Germinal center (tissue), 1 donor: ENCODE measurements at regions not wholly inside any gene's neighbourhood (a gene's known extent, or its start where the extent isn't known, plus 50 kb on each side); places are given as distances from the start of the nearest gene placed in this dataset.
"Not testable (repeated sequence)": the region's sequence is repeated elsewhere in the genome, so short reads cannot be mapped to it uniquely, and the experiment has no call there.

Experiments
- DNase-seq: peaks from one replicate; pipeline ENCODE4 v3.0.0; 2012; ENCODE audit warnings: mixed read lengths, low spot score

DNA sequence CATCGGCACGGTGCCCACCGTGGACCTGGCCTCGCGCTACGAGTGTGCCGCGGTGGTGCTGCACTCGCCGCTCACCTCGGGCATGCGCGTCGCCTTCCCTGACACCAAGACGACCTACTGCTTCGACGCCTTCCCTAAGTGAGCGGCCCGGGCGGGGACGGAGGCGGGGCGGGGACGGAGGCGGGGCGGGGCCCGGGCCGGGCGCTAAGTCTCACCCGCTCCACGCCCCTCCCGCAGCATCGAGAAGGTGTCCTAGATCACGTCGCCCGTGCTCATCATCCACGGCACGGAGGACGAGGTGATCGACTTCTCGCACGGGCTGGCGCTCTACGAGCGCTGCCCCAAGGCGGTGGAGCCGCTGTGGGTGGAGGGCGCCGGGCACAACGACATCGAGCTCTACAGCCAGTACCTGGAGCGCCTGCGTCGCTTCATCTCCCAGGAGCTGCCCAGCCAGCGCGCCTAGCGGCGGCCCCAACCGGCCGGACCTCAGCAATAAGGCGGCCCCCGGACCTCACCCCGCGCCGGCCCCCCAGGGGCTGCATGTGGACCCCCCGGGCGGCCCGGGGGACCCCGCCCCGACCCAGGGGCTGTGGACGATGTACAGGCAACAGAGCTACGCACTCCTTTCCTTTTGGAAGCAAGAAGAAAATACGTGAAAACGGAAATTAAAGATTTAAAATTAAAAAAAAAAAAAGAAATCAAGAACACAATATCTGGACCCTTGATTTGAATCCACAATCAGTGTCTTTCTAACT, 198.8 kb downstream of the USP22 start:
- not testable (repeated sequence) for DNase-seq

GRCh38 chr17:20848869-20849443, 193.9 kb downstream of the USP22 start:
- not testable (repeated sequence) for DNase-seq

DNA sequence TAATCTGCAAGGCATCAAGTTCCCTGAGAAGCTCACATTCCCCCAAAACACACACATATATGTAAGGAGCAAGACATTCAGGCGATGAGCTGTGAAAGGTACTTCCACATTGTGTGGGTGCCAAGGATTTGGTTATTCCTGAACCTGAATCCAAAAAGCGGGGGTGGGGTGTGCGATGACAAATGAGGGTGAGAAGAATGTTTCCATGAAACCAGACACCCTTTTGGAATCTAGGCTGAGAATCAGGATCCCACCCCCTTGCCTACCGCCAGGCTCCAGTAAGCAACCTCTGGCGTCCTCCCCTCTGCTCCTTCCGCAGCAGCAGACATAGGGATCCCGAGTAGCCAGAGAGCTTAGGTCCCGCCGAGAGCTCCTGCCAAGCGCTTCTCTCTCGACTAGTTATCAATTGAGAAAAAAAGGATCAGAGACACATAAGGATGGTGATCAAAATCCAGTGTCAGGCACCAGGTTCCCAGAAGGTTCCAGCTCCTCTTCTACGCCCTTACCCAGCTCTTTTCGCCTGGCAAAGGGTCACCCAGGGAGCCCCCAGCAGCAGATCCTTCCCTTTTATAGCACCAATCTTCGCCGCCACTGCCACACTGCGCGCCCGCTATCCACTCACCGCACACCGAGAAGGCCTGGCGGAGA, 191.1 kb downstream of the USP22 start:
- not testable (repeated sequence) for DNase-seq

- DNase-seq = no peak
These were observed 190.4 kb downstream of the USP22 start for GRCh38 chr17:20852239-20852989.

DNA sequence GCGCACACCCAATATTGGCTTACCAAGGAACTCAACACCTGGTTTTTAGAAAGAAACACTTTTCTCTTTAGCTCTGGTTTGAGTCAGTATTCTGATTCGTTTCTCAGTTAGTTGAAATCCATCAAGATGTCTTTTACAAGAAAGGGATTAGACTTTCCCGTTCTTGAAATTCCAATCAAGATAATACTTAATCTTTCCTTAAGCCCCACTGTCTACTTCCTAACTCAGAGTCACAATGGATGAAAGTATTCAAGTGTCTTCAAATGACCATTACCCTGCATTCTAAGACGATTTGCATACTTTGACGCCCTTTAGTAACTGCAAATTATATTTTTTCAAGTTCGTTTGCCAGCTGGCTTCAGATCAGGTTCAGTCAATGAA, 189.8 kb downstream of the USP22 start:
- DNase-seq = no peak

DNA sequence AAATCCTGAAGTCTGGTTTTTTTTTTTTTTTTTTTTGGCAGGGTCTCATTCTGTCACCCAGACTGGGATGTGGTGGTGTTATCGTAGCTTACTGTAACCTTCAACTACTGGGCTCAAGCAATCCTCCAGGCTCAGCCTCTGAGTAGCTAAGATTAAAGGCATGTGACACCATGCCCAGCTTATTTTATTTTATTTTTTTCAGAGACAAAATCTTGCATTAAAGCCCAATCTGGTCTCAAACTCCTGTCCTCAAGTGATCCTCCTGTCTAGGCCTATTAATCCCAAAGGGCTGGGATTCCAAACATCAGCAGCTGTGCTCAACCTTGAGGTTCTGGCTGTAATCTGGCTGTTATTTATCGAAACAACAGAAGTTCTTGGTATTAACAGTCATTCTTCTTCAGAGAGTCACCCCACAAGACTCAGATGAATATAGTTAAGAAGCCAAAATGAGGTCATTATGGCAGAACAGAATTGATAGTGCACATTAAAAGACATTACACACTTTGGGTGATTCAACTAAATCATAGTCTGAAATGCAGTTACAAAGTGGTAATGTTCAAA, 186.8 kb downstream of the USP22 start:
- not testable (repeated sequence) for DNase-seq

- DNase-seq = not testable (repeated sequence)
These were observed 176.2 kb downstream of the USP22 start for GRCh38 chr17:20866444-20867209.

- not testable (repeated sequence) for DNase-seq
These were observed 175.3 kb downstream of the USP22 start for GRCh38 chr17:20867436-20867937.

DNA sequence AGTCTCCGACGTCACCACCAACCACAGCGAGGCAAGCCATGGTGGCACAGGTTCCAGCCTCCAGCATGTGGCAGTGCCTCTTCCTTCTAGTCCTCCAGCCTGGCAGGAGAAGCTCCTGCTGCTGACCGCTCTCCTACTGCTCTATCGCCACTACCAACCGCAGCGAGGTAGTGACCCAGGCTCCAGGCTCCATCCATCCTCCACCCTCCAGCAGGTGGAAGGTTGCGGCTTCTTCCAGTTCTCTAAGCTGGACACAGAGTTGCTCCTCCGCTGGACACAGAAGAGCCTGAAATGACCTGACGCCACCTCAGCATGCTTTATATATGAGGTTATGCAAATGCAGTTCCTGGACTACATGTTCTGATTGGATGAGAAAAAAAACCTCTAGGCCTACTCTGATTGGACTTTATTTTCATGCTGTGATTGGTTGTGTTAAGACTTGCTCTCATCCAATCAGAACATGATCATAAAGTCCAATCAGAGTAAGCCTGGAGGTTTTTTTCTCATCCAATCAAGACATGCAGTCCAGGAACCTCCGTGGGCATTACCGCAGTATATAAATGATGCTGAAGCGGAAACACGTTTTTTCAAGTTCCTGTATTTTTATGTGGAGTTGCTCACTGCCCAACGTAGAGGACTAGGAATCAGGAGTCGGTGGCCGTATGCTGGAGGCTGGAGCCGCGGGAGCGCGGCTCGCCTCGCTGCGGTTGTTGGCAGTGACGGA, 174.7 kb downstream of the USP22 start:
- DNase-seq = not testable (repeated sequence)

DNA sequence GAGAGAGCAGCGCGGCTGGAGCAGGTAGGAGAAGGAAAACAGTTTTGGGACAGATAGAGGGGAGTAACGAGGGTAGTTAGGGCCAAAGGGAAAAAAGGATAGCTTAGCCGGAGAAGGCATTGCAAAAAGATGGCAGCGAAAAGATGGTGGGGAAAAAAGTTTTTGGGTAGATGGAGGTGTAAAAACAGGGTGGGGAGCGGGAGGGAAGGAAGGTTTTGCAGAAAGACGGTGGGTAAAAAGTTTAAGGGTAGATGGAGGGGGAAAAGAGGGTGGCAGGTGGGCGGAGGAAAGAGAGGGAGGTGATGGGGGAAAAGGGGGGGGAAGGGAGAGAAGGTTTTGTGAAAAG, 174.2 kb downstream of the USP22 start:
- DNase-seq = not testable (repeated sequence)

DNA sequence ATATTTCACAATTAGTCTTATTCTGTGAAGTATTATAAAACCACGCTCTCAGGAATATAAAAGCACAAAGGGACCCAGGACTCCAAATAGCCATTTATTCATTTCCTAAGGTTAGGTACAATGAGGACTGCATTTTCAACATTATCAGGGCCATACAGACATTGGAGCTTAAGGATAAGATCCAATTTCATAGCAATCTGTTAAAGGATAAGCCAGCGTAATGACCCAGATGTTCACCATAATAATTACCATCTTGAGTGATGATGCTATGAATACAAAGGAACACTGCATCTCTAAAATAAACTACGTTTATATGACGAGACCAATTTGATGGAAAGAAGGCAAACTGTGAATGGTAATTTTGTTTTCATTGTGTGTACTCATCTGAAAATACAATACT, 169.6 kb downstream of the USP22 start:
- not testable (repeated sequence) for DNase-seq

GRCh38 chr17:20873688-20874328, 169.0 kb downstream of the USP22 start:
- not testable (repeated sequence) for DNase-seq

GRCh38 chr17:20877384-20877783, 165.4 kb downstream of the USP22 start:
- not testable (repeated sequence) for DNase-seq

DNA sequence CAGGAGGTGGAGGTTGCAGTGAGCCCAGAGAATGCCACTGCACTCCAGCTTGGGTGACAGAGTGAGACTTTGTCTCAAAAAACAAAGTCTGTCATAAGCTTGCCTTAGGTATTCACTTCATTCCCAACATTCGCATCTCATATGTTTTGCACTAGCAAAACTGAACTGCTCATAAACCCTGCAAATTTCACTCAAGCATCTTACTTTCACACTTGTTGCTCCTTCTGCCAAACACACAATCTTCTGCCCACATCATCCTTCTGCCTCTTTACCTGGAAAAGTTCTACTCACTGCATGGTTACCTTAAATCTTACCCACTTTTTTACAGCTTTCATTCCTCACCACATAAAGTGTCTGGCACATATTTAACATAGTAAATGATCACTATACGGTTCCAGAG, 152.5 kb downstream of the USP22 start:
- no peak for DNase-seq

DNA sequence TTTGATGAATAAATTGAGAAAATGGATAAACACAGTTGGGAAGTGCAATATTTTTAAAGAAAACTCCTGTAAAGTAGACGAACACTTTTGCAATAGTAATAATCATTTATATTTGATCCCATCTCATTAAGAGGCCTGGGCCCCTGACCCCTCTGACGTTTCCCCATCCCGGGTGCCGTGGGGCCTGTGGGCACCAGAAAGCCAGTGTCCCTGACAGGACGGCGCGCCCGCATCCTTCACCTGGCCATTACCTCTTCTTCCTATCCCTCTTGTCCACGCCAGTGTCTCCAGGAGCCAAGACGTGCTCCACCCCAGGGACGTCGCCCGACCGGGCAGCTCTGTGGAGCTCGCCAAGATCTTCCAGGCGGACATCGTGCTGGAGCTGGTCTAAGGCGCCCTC, 147.4 kb downstream of the USP22 start:
- not testable (repeated sequence) for DNase-seq

GRCh38 chr17:20896153-20896649, 146.6 kb downstream of the USP22 start:
- no peak for DNase-seq

GRCh38 chr17:20898726-20899125, 144.1 kb downstream of the USP22 start:
- not testable (repeated sequence) for DNase-seq

- not testable (repeated sequence) for DNase-seq
These were observed 140.3 kb downstream of the USP22 start for GRCh38 chr17:20902496-20902895.

GRCh38 chr17:20903549-20903948, 139.3 kb downstream of the USP22 start:
- not testable (repeated sequence) for DNase-seq
